ENCODE measurements at regions not wholly inside any gene's neighbourhood (a gene's known extent, or its start where the extent isn't known, plus 50 kb on each side); places are given as distances from the start of the nearest gene placed in this dataset.

- DNase-seq (ENCODE audit: low spot score), result no peak
- Mint-ChIP-seq H3K27me3 (ENCODE audit: insufficient read depth, low read depth) (no peaks in the 10 kb centered on the region), H3K4me3 (no peak overlapping the region), H3K4me1 (no peaks in the 10 kb centered on the region), H3K27ac (no peak overlapping the region), H3K9me3 (peaks cover 2% of the 10 kb centered on the region), H3K36me3 (no peaks in the 10 kb centered on the region)
- H3K79me2 ChIP-seq (ENCODE audit: low read depth), result no peaks in the 10 kb centered on the region
- no peaks in the 10 kb centered on the region for H3K9me3 ChIP-seq (ENCODE audit: low read depth)
- TF ChIP-seq CTCF (IDR thresholded peaks at IDR 0.05), result no peak
- TF ChIP-seq EZH2 (IDR thresholded peaks at IDR 0.05), result no peak
- TF ChIP-seq EZH2phosphoT487 (IDR thresholded peaks at IDR 0.05), result no peak
- H3K27me3 ChIP-seq, result no peaks in the 10 kb centered on the region
- H4K20me1 ChIP-seq (ENCODE audit: low read depth), result no peaks in the 10 kb centered on the region
- H3K27ac ChIP-seq, result no peak overlapping the region
- no peaks in the 10 kb centered on the region for H3F3A ChIP-seq (ENCODE audit: low read depth)
- H3K4me1 ChIP-seq, result no peaks in the 10 kb centered on the region
- H3K36me3 ChIP-seq, result no peaks in the 10 kb centered on the region
- H3K9ac ChIP-seq, result no peak overlapping the region
- no peak overlapping the region for H3K4me2 ChIP-seq
- no peak overlapping the region for H3K4me3 ChIP-seq
- no peak overlapping the region for H2AFZ ChIP-seq (replicated peaks)
These were observed 977.2 kb downstream of the AMY1C start for GRCh38 chr1:104726917-104727316.

- no peak overlapping the region for H3K4me3 Mint-ChIP-seq
- H3K9ac ChIP-seq, result no peak overlapping the region
- H3K36me3 Mint-ChIP-seq, result no peaks in the 10 kb centered on the region
- no peak overlapping the region for H3K4me2 ChIP-seq
- H3K4me1 Mint-ChIP-seq, result no peaks in the 10 kb centered on the region
- H3K27me3 ChIP-seq, result no peaks in the 10 kb centered on the region
- no peaks in the 10 kb centered on the region for H3K27me3 Mint-ChIP-seq (ENCODE audit: insufficient read depth, low read depth)
- no peaks in the 10 kb centered on the region for H3K9me3 Mint-ChIP-seq
- no peaks in the 10 kb centered on the region for H3K36me3 ChIP-seq
- no peaks in the 10 kb centered on the region for H3F3A ChIP-seq (ENCODE audit: low read depth)
- no peak overlapping the region for H3K27ac ChIP-seq
- no peaks in the 10 kb centered on the region for H3K9me3 ChIP-seq (ENCODE audit: low read depth)
- H3K79me2 ChIP-seq (ENCODE audit: low read depth), result no peaks in the 10 kb centered on the region
- H4K20me1 ChIP-seq (ENCODE audit: low read depth), result no peaks in the 10 kb centered on the region
- TF ChIP-seq EZH2 (IDR thresholded peaks at IDR 0.05), result no peak
- no peaks in the 10 kb centered on the region for H3K4me1 ChIP-seq
- no peak overlapping the region for H3K4me3 ChIP-seq
- no peak overlapping the region for H2AFZ ChIP-seq (replicated peaks)
- no peak for DNase-seq (ENCODE audit: low spot score)
- no peak overlapping the region for H3K27ac Mint-ChIP-seq
These were observed 984.2 kb downstream of the AMY1C start for GRCh38 chr1:104733866-104734265.

GRCh38 chr1:104745875-104746274 is 996.2 kb downstream of the AMY1C start:
- Mint-ChIP-seq H3K27me3 (ENCODE audit: insufficient read depth, low read depth) (peaks cover 2% of the 10 kb centered on the region), H3K36me3 (no peaks in the 10 kb centered on the region), H3K4me3 (no peak overlapping the region), H3K4me1 (no peaks in the 10 kb centered on the region), H3K9me3 (no peaks in the 10 kb centered on the region), H3K27ac (no peak overlapping the region)
- H3K4me2 ChIP-seq, result no peak overlapping the region
- no peak for TF ChIP-seq CTCF (IDR thresholded peaks at IDR 0.05)
- TF ChIP-seq EZH2 (IDR thresholded peaks at IDR 0.05), result no peak
- no peak for TF ChIP-seq EZH2phosphoT487 (IDR thresholded peaks at IDR 0.05)
- H4K20me1 ChIP-seq (ENCODE audit: low read depth), result no peaks in the 10 kb centered on the region
- H3F3A ChIP-seq (ENCODE audit: low read depth), result no peaks in the 10 kb centered on the region
- no peaks in the 10 kb centered on the region for H3K27me3 ChIP-seq
- no peak overlapping the region for H3K27ac ChIP-seq
- no peaks in the 10 kb centered on the region for H3K79me2 ChIP-seq (ENCODE audit: low read depth)
- no peaks in the 10 kb centered on the region for H3K9me3 ChIP-seq (ENCODE audit: low read depth)
- no peak overlapping the region for H2AFZ ChIP-seq (replicated peaks)
- no peaks in the 10 kb centered on the region for H3K36me3 ChIP-seq
- H3K4me1 ChIP-seq, result no peaks in the 10 kb centered on the region
- no peak overlapping the region for H3K9ac ChIP-seq
- H3K4me3 ChIP-seq, result no peak overlapping the region
- DNase-seq (ENCODE audit: low spot score), result no peak

GRCh38 chr1:104746994-104747393 is 997.3 kb downstream of the AMY1C start:
- H3K4me3 ChIP-seq, result no peak overlapping the region
- no peak overlapping the region for H2AFZ ChIP-seq (replicated peaks)
- H3K36me3 Mint-ChIP-seq, result no peaks in the 10 kb centered on the region
- H3K27ac Mint-ChIP-seq, result no peak overlapping the region
- no peak overlapping the region for H3K4me2 ChIP-seq
- H3K79me2 ChIP-seq (ENCODE audit: low read depth), result no peaks in the 10 kb centered on the region
- no peaks in the 10 kb centered on the region for H4K20me1 ChIP-seq (ENCODE audit: low read depth)
- H3K4me3 Mint-ChIP-seq, result no peak overlapping the region
- TF ChIP-seq EZH2phosphoT487 (IDR thresholded peaks at IDR 0.05) (no peak), EZH2 (IDR thresholded peaks at IDR 0.05) (no peak), CTCF (IDR thresholded peaks at IDR 0.05) (no peak)
- no peaks in the 10 kb centered on the region for H3F3A ChIP-seq (ENCODE audit: low read depth)
- no peak for DNase-seq (ENCODE audit: low spot score)
- H3K36me3 ChIP-seq, result no peaks in the 10 kb centered on the region
- no peak overlapping the region for H3K27ac ChIP-seq
- H3K4me1 Mint-ChIP-seq, result no peaks in the 10 kb centered on the region
- H3K9me3 ChIP-seq (ENCODE audit: low read depth), result no peaks in the 10 kb centered on the region
- H3K9me3 Mint-ChIP-seq, result no peaks in the 10 kb centered on the region
- peaks cover 2% of the 10 kb centered on the region for H3K27me3 Mint-ChIP-seq (ENCODE audit: insufficient read depth, low read depth)
- H3K27me3 ChIP-seq, result no peaks in the 10 kb centered on the region
- no peak overlapping the region for H3K9ac ChIP-seq
- no peaks in the 10 kb centered on the region for H3K4me1 ChIP-seq
